ENCODE measurements at regions not wholly inside any gene's neighbourhood (a gene's known extent, or its start where the extent isn't known, plus 50 kb on each side); places are given as distances from the start of the nearest gene placed in this dataset.
"Not testable (repeated sequence)": the region's sequence is repeated elsewhere in the genome, so short reads cannot be mapped to it uniquely, and the experiment has no call there.

DNA sequence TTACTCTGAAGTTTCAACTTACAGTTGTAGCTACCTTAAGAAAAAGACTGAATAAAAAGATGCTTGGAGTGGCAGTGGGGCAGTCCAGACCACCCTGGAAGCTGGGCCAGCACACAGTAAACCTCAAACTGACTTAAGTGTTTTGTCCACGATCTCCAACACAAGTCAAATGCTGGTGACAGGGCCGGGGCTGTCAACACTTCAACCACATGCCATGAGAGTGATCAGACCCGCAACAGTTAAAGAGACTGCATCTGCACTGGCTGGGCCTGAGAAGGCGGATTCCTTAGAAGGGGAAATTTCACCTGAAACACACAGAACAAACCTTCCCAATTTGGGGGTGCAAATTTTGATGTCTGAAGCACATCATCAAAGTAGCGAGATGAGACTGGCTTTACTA lies 223.5 kb upstream of the CAND1 start:
- no peak for DNase-seq (ENCODE audit: low spot score in 2 of 2)
- TF ChIP-seq POLR2AphosphoS5 (IDR thresholded peaks at IDR 0.05) (no peak), POLR2A (IDR thresholded peaks at IDR 0.05) (no peak)
- TF ChIP-seq, protein P1, sequence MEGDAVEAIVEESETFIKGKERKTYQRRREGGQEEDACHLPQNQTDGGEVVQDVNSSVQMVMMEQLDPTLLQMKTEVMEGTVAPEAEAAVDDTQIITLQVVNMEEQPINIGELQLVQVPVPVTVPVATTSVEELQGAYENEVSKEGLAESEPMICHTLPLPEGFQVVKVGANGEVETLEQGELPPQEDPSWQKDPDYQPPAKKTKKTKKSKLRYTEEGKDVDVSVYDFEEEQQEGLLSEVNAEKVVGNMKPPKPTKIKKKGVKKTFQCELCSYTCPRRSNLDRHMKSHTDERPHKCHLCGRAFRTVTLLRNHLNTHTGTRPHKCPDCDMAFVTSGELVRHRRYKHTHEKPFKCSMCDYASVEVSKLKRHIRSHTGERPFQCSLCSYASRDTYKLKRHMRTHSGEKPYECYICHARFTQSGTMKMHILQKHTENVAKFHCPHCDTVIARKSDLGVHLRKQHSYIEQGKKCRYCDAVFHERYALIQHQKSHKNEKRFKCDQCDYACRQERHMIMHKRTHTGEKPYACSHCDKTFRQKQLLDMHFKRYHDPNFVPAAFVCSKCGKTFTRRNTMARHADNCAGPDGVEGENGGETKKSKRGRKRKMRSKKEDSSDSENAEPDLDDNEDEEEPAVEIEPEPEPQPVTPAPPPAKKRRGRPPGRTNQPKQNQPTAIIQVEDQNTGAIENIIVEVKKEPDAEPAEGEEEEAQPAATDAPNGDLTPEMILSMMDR (IDR thresholded peaks at IDR 0.05): no peak
- Histone ChIP-seq H3K27me3 (no peaks in the 10 kb centered on the region), H3K4me1 (no peaks in the 10 kb centered on the region), H3K36me3 (no peaks in the 10 kb centered on the region), H3K27ac (no peak overlapping the region), H3K4me3 (no peak overlapping the region), H3K9me3 (no peaks in the 10 kb centered on the region)
- intact Hi-C loops (cut with DNase I; ENCODE audit: low total_unique reads): loop anchor here (2.0 kb wide), 1 partner anchor 65 kb away; no protein-coding TSS in a partner anchor

DNA sequence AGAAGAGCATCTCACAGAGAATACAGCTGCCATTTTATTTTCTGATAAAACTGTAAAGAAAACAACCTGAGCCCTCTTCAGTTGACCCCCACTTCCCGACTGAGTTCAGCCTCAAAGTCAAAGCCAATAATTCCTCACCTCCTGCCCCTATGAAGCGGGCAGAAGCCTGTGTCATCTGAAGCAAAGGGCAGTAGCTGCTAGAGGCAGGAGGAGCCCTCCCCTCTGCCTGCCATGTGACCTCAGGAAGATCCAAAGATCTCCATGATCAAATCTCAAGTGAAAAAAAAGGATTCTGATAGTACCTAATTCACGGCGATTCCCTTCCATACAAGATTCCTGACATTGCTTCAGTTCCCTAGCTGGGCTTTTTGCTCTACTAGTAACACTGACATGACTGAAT lies 223.1 kb upstream of the CAND1 start:
- Histone ChIP-seq H3K9me3 (no peaks in the 10 kb centered on the region), H3K27me3 (no peaks in the 10 kb centered on the region), H3K27ac (no peak overlapping the region), H3K4me3 (no peak overlapping the region), H3K4me1 (no peaks in the 10 kb centered on the region), H3K36me3 (no peaks in the 10 kb centered on the region)
- DNase-seq (ENCODE audit: low spot score in 2 of 2): no peak
- TF ChIP-seq POLR2A (IDR thresholded peaks at IDR 0.05): no peak
- TF ChIP-seq POLR2AphosphoS5 (IDR thresholded peaks at IDR 0.05): no peak
- TF ChIP-seq, protein P1 (IDR thresholded peaks at IDR 0.05): no peak
- intact Hi-C loops (cut with DNase I; ENCODE audit: low total_unique reads): loop anchor here (2.0 kb wide), 1 partner anchor 65 kb away; no protein-coding TSS in a partner anchor

DNA sequence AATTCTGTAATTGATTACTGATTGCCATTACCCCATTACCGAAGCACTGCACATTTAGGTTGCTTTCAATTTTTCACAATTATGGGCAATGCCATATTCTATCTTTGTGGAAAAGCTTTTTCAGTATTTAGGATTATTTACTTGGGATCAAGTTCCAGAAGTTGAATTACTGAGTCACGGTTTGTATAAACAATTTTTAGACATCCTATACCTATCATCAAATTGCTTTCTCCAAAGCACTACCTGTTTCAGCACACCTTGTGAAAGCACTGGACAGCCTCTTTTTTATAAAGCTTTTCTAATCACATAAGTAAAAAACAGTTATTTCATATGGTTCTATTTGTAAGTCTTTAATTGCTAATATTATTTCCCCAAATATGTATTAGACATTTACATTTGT lies 221.5 kb upstream of the CAND1 start:
- H3K36me3 ChIP-seq: no peaks in the 10 kb centered on the region
- intact Hi-C loops (cut with DNase I; ENCODE audit: low total_unique reads): loop anchor here (2.0 kb wide), 1 partner anchor 63 kb away; no protein-coding TSS in a partner anchor
- TF ChIP-seq POLR2AphosphoS5 (IDR thresholded peaks at IDR 0.05): no peak
- TF ChIP-seq, protein P1 (IDR thresholded peaks at IDR 0.05): no peak
- TF ChIP-seq POLR2A (IDR thresholded peaks at IDR 0.05): no peak

DNA sequence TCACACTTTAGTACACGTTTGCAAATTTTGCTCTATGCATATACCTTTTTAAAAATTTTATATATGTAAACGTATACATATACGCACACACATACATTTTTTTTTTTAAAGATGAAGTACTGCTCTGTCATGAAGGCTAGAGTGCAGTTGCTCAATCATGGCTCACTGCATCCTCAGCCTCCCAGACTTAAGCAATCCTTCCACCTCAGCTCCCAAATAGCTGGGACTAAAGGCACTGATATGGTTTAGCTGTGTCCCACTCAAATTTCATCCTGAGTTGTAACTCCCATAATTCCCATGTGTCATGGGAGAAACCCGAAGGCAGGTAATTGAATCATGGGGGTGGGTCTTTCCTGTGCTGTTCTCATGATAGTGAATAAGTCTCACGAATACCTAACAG lies 220.8 kb upstream of the CAND1 start:
- no peaks in the 10 kb centered on the region for H3K27me3 ChIP-seq
- DNase-seq (ENCODE audit: low spot score in 2 of 2): no peak
- no peak overlapping the region for H3K4me3 ChIP-seq
- H3K9me3 ChIP-seq: no peaks in the 10 kb centered on the region
- intact Hi-C loops (cut with DNase I; ENCODE audit: low total_unique reads): no loop called here
- no peak overlapping the region for H3K27ac ChIP-seq
- TF ChIP-seq POLR2A (IDR thresholded peaks at IDR 0.05) (no peak), POLR2AphosphoS5 (IDR thresholded peaks at IDR 0.05) (no peak)
- TF ChIP-seq, protein P1 (IDR thresholded peaks at IDR 0.05): no peak
- no peaks in the 10 kb centered on the region for H3K36me3 ChIP-seq
- H3K4me1 ChIP-seq: no peaks in the 10 kb centered on the region

More for the DNA sequence above, 221.5 kb upstream of the CAND1 start:
- no peaks in the 10 kb centered on the region for H3K27me3 ChIP-seq
- H3K27ac ChIP-seq: no peak overlapping the region
- no peak overlapping the region for H3K4me3 ChIP-seq
- no peaks in the 10 kb centered on the region for H3K9me3 ChIP-seq
- no peaks in the 10 kb centered on the region for H3K4me1 ChIP-seq
- no peak for DNase-seq (ENCODE audit: low spot score in 2 of 2)

DNA sequence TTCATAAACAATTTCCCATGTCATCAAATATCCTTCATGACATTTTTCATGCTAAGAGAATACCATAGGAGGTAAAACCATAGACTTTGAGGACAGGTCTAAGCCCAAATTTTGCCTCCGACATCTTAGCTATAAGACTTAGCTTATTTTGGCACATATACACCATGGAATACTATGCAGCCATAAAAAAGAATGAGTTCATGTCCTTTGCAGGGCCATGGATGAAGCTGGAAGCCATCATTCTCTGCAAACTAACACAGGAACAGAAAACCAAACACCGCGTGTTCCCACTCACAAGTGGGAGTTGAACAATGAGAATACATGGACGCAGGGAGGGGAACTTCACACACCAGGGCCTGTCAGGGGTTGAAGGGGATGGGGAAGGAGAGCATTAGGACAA lies 220.0 kb upstream of the CAND1 start:
- H3K27ac ChIP-seq; H3K9me3 ChIP-seq; H3K4me3 ChIP-seq; DNase-seq (ENCODE audit: low spot score in 2 of 2); intact Hi-C loops (cut with DNase I; ENCODE audit: low total_unique reads); H3K36me3 ChIP-seq; H3K4me1 ChIP-seq; H3K27me3 ChIP-seq: not testable (repeated sequence)

DNA sequence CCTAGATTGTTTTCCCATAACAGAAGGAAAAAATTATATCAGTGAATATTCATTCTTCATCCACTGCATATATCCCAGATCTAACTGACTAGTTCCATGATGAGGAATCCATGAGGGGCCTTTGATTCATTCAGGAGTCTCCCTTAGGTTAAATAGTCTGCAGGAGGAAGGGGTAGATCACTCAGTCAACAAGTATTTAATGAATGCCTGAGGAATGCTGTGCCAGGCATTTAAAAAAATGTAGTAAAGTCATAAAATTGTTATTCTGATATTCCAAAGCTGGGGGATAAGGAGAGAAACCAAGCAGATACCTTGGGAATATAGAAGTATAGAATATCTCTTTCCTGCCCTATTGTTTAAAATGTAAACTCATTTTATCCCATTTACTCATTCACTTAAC lies 216.2 kb upstream of the CAND1 start:
- Histone ChIP-seq H3K4me3 (no peak overlapping the region), H3K27ac (no peak overlapping the region), H3K9me3 (no peaks in the 10 kb centered on the region), H3K27me3 (no peaks in the 10 kb centered on the region), H3K36me3 (no peaks in the 10 kb centered on the region), H3K4me1 (no peaks in the 10 kb centered on the region)
- DNase-seq (ENCODE audit: low spot score in 2 of 2): no peak
- TF ChIP-seq POLR2A (IDR thresholded peaks at IDR 0.05): no peak
- no peak for TF ChIP-seq POLR2AphosphoS5 (IDR thresholded peaks at IDR 0.05)
- TF ChIP-seq, protein P1 (IDR thresholded peaks at IDR 0.05): no peak
- intact Hi-C loops (cut with DNase I; ENCODE audit: low total_unique reads): no loop called here

Data from breast epithelium (tissue), 4 donors.